GM12801 (cell line): ENCODE measurements at regions not wholly inside any gene's neighbourhood (a gene's known extent, or its start where the extent isn't known, plus 50 kb on each side); places are given as distances from the start of the nearest gene placed in this dataset.

Experiments
- TF ChIP-seq, protein P1 (sequence below): IDR thresholded peaks from one replicate; pipeline ENCODE4 v1.5.1; 2011; ENCODE audit warnings: control low read depth; ENCODE audit not compliant: insufficient read length; ENCODE audit errors: extremely low read depth

DNA sequence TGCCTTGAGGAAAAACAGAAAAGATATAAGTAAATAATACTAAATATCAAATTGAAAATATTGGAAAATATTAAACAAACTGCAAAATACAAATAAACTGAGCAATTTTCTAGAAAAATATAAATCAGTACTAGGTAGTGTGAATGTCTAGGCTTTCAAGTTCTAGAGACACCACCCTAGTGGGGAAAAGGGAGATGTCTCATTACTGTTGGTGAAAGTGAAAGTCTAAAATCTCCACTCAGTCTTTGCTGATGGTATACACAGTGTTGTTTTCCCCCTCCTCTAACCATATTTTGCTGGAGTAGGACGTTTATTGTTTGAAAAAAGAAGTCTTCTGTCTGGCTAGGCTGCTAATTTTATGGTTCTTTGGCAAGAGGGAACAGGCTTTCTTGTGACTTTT is 1368.9 kb downstream of the OTOL1 start:
- TF ChIP-seq, protein P1, sequence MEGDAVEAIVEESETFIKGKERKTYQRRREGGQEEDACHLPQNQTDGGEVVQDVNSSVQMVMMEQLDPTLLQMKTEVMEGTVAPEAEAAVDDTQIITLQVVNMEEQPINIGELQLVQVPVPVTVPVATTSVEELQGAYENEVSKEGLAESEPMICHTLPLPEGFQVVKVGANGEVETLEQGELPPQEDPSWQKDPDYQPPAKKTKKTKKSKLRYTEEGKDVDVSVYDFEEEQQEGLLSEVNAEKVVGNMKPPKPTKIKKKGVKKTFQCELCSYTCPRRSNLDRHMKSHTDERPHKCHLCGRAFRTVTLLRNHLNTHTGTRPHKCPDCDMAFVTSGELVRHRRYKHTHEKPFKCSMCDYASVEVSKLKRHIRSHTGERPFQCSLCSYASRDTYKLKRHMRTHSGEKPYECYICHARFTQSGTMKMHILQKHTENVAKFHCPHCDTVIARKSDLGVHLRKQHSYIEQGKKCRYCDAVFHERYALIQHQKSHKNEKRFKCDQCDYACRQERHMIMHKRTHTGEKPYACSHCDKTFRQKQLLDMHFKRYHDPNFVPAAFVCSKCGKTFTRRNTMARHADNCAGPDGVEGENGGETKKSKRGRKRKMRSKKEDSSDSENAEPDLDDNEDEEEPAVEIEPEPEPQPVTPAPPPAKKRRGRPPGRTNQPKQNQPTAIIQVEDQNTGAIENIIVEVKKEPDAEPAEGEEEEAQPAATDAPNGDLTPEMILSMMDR = no peak

DNA sequence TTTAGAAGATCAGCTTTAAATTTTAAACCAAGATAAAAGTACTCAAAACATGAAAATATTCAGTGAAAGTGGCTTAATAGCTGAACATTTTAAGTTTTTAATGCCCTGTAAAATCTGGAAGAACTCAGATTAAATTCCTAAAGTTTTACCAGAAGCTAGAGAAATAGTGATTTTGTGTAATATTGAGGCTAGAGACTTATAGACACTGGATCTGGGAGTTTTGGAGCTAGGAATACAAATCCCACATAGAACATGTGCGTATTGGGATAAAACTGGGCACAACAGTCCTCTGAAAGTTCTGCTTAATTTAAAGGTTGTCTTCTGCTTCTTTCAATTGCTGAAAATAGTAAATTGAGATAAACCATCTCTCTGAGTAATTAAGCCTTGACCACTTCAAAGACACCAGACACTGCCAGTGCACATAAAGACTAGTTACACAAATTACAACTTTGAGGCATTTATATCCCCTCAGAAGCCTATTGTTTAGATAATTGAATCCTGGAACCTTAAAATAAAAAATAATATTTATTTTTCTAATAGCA is 1382.5 kb downstream of the OTOL1 start:
- TF ChIP-seq, protein P1 = no peak

DNA sequence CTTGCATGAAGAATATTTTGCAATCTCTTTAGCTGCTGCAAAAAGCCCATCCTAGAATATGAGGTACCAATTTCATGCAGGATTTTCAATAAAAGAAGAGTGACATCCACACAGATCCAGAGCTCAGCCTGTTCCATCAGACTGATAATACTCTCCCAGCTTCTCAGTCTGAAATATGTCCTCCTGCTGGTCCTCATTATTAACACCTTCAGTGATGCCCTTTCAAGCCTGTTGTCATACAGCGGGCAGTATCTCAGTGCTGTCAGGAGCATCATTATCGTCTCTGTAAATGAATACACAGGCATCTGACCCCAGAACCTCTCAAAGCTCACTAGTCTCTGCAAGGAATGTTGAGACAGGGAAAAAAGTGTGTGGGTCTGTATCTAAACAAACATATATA is 1387.8 kb downstream of the OTOL1 start:
- TF ChIP-seq, protein P1 = no peak

DNA sequence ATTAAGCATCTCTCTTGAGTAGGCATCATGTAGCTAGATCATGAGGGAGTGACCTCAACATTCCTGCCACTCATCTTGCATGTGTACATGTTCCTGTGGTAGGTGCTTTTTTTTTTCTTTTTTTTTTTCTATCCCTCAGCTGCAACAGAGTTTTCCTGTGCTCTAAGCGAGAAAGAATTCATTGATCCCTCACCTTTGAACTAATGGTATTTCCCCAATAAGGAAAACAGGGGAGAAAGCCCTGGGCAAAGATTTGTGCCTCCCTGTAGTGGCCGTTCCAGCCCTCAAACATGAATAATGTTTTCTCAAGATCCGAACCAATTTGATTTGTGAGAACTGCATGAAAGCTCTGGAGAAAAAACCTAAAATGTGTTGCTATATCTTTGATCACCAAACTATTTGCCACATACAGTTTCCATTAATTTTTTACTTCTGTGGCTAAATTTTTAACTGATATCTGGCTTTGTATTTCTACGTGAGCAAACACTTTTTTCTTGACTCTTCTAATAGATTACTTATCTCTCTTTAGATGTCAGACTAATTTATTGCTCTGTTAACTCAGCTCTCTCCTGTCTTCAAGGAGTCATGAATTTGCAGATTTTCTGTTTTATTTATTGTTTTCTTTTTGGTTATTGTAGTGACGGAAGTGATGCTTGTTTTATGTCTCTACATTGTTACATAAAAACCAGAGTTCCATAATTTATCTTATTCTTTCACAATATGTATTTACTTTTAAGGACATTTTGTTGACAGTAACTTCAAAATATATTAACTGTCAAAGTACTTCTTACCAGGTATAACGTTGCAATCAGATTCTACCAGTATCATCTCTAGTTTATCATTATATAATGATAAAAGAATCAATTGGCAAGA is 1396.5 kb downstream of the OTOL1 start:
- TF ChIP-seq, protein P1 = no peak

DNA sequence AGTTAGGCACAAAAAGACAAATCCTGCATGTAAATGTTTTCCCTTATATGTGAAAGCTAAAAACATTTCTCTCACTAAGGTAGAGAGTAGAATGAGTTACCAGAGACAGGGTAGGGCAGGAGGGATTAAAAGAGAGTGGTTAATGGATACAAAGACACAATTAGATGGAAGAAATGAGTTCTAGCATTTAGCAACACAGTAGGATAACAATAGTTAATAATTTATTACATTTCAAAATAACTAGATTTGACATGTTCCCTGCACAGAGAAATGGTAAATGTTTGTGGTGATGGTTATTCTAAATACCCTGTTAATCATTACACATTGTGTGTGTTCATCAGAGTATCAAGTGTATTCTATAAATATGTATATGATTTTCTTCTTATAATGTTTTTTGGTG is 1400.7 kb downstream of the OTOL1 start:
- TF ChIP-seq, protein P1 = no peak

DNA sequence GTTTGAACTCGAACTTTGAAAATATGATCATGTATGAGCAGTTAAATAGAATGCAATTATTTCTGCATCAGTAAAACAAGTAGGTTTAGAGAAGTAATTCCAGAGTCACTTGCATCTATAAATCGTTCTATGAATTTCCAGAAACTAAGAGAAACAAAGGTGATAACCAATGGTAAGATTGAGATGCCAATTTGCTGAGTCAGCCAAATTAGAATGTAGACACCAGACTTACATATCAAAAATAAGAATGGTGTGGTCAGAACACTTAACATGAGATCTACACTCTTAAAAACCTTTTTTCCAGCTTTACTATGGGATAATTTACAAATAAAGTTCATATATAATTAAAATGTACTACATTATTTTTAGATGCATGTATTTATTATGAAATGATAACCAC is 1435.9 kb downstream of the OTOL1 start:
- TF ChIP-seq, protein P1 = no peak

DNA sequence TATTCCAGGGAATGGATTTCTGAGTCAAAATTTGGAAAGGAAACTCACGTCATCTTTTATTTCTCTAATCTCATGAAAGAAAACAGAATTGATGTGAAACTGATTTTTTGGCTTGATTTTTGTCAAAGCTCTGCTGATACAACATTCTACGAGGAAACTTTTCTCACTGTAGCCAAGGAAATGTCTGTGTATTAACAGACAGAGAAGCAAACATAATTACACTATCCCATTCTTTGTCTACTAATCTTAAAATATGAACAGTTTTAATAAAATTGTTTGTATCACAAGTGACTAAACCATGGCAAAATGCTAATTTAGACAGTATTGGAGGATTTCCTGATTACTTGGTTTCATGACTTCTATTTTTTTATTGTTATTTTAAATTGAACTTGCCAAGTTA is 1437.0 kb downstream of the OTOL1 start:
- TF ChIP-seq, protein P1 = no peak
